SH-SY5Y (cell line): ENCODE measurements at regions not wholly inside any gene's neighbourhood (a gene's known extent, or its start where the extent isn't known, plus 50 kb on each side); places are given as distances from the start of the nearest gene placed in this dataset.

Source experiments
- GATA2 ChIP-seq: IDR thresholded peaks from 2 replicates; pipeline ENCODE4 v1.6.1; 2011; ENCODE audit warnings: mild to moderate bottlenecking, low read depth, low read length
- GATA3 ChIP-seq: IDR thresholded peaks from 2 replicates; pipeline ENCODE4 v1.6.1; 2011; ENCODE audit warnings: low read depth, mild to moderate bottlenecking, low read length, moderate library complexity

DNA sequence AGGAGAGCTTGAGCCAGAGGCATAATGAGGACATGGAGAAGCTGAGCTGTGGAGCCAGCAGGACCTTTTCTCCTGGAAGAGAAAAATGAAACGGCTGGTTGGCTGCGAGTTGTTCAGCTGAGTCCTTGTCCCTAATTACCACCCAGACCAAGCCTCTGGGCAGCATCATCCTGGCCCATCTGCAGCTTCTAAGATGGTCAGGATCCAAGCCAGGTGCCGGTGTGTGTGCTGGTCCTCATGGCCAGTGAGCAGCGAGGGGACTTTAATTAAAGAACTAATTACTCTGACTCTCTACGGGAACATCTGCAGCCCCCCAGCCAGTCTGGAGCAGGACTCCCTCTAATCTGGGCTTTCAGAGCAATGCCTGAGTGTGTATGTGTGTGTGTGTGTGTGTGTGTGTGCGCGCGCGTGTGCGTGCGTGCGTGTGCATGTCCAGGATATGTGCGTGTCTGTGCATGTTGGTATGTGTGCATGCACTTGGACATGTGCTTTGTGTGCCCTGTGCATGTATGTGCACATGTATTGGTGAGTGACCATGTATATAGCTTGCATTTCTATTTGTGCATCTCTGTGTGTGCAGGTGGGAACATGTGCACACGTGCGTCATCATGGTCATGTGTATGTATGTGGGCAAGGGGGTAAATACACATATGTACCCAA, 173.9 kb downstream of the DHX35 start:
- TF ChIP-seq GATA2 (no peak), GATA3 (no peak)
